KOPT-K1 (cell line): ENCODE measurements at regions not wholly inside any gene's neighbourhood (a gene's known extent, or its start where the extent isn't known, plus 50 kb on each side); places are given as distances from the start of the nearest gene placed in this dataset.
"Not testable (repeated sequence)": the region's sequence is repeated elsewhere in the genome, so short reads cannot be mapped to it uniquely, and the experiment has no call there.

Experiments
- H3K27ac ChIP-seq: fragments of 200-600 bp; sonication (generic); 2 replicates; pipeline ENCODE4 v1.5.1; 2016; ENCODE audit warnings: antibody characterized with exemption, mild to moderate bottlenecking, low read depth, low read length; ENCODE audit not compliant: poor library complexity, severe bottlenecking
- H3K36me3 ChIP-seq: fragments of 200-600 bp; sonication (generic); 2 replicates; pipeline ENCODE4 v1.5.1; 2017; ENCODE audit warnings: antibody characterized with exemption, mild to moderate bottlenecking, low read length, moderate library complexity; ENCODE audit not compliant: insufficient read depth
- H3K9me3 ChIP-seq: fragments of 200-600 bp; sonication (generic); 2 replicates; pipeline ENCODE4 v1.5.1; 2017; ENCODE audit warnings: antibody characterized with exemption, low read length, mild to moderate bottlenecking; ENCODE audit not compliant: insufficient read depth, poor library complexity, severe bottlenecking

DNA sequence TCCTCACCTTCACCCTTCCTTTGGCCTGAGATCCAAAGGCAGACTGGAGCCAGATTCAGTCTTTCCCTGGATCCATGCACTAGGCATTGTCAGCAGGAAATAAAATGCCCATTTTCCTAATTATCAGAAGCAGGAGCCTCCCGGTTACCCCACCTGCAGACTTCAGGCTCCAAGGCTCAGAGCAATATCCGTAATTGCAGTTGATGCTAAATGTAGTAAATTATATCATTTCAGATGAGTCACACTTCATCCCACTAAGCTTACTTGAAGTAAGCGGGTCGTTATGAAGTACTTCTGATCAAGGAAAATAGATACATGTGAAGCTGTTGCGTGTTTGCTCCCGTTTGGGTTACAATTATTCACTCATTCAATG is 110.7 kb upstream of the SFSWAP start:
- no peaks in the 10 kb centered on the region for H3K36me3 ChIP-seq
- no peak overlapping the region for H3K27ac ChIP-seq

DNA sequence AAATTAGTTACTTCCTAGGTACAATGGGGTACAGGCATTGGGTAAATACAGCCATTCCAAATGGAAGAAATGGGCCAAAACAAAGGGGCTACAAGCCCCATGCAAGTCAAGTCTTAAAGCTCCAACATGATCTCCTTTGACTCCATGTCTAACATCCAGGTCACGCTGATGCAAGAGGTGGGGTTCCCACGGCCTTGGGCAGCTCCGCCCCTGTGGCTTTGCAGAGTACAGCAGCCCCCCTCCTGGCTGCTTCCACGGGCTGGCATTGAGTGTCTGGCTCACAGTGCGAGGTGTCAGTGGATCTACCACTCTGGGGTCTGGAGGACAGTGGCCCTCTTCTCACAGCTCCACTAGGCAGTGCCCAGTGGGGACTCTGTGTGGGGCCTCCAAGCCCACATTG is 109.4 kb upstream of the SFSWAP start:
- not testable (repeated sequence) for H3K27ac ChIP-seq

More for the DNA sequence above, 110.7 kb upstream of the SFSWAP start:
- no peaks in the 10 kb centered on the region for H3K9me3 ChIP-seq

DNA sequence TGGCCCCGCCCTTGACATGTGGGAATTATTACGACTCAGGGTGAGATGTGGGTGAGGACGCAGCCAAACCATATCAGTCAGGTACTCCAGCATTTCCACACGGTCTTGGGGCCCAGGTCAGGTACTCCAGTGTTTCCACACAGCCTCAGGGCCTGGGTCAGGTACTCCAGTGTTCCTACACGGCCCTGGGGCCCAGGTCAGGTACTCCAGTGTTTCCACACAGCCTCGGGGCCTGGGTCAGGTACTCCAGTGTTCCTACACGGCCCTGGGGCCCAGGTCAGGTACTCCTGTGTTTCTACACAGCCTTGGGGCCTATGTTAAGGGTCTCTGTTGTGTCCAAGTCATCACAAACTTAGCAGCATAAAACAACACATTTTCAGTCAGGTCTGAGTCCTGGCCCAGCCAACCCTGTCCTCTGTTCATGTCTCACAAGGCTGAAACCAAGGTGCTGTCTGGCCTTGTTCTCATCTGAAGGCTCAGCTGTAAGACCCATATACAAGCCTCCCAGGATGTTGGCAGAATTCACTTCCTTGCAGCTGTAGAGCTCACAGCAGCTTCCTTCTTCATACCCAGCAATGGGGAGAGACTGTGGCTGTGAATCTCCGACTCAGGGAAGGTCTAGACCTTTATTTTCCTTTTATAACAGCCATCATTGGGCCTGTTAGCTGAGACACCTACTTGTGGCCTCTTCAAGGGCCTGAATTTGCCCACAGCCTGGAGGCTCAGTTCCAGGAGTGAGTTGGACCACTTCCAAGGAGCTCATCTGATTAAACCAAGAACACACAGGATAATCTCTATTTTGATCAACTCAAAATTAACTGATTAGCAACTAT is 107.6 kb upstream of the SFSWAP start:
- Histone ChIP-seq H3K9me3 (no peaks in the 10 kb centered on the region), H3K36me3 (no peaks in the 10 kb centered on the region), H3K27ac (no peak overlapping the region)

More for the DNA sequence above, 109.4 kb upstream of the SFSWAP start:
- not testable (repeated sequence) for H3K36me3 ChIP-seq, H3K9me3 ChIP-seq

DNA sequence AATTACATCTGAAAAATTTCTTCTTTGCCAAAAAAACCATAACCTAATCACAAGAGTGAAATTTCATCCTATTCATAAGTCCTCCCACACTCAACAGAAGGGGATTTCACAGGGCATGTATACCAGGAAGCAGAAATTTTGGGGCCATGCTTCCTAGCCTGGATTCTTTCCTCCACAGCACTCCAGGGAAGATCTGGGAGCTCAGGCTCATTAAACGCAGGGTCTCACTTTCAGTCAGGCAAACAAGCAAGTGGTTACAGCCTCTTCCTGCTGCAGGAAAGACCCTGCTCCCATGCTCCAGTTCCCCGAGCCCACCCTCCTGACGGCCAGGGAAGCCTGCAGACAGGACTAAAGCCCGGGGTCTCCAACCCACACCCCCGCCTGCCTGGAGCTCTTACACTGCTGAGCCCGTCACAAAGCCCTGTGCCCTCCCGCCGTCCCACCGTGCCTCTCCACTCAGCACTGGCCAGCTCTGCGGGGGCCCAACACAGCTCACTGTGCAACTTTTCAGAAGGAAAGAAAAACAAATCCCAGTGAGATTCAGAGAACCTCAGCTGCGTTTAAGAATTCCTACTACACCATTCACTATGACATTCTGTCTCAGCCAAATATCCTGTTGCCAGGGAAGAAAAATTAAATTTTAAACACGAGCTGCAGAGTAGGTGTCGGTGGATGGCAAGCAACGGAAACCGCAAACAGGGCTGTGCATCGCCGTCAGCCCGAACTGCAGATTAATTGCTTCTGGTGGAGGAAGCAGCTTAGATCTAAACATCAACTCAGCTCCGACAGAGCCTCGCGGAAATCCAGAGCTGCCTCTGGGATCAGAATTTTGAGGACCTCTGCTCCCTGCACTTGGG is 106.7 kb upstream of the SFSWAP start:
- Histone ChIP-seq H3K9me3 (no peaks in the 10 kb centered on the region), H3K27ac (no peak overlapping the region), H3K36me3 (no peaks in the 10 kb centered on the region)

DNA sequence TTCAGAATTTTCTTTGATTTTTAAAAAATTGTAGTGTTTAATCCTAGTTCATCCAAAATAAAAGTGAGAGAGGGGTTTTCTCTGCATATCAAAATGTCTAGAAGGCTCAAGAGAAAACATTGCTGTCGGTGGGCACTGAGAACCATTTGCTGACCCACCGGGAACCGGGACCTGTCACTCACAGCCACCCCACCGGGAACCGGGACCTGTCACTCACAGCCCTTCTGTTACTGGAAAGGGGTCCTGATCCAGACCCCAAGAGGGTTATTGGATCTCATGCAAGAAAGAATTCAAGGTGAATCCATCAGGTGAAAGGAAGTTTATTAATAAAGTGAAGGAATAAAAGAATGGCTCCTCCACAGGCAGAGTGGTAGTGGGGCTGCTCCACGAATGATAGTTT is 106.0 kb upstream of the SFSWAP start:
- Histone ChIP-seq H3K27ac (no peak overlapping the region), H3K36me3 (no peaks in the 10 kb centered on the region)

DNA sequence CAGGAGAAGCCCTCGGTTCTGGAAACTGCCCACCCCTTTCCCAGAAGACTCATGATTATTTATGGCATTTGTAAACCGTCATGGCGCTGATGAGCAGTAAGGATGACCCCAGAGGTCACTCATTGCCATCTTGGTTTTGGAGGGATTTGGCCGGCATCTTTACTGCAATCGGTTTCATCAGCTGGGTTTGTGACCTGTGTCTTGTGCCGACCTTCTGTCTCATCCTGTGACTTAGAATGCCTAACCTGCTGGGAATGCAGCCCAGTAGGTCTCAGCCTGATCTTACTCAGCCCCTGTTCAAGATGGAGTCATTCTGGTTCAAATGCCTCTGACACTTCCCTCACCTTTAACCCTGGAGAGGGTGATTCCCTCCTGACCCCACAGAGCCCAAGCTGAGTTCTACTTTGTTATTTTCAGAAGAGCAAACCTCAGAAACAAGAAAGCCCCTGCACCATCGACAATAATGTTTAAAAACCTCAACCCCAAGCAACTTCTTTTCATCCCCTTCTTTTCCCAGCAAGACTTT is 105.5 kb upstream of the SFSWAP start:
- Histone ChIP-seq H3K27ac (no peak overlapping the region), H3K36me3 (no peaks in the 10 kb centered on the region), H3K9me3 (no peaks in the 10 kb centered on the region)

More for the DNA sequence above, 106.0 kb upstream of the SFSWAP start:
- no peaks in the 10 kb centered on the region for H3K9me3 ChIP-seq

DNA sequence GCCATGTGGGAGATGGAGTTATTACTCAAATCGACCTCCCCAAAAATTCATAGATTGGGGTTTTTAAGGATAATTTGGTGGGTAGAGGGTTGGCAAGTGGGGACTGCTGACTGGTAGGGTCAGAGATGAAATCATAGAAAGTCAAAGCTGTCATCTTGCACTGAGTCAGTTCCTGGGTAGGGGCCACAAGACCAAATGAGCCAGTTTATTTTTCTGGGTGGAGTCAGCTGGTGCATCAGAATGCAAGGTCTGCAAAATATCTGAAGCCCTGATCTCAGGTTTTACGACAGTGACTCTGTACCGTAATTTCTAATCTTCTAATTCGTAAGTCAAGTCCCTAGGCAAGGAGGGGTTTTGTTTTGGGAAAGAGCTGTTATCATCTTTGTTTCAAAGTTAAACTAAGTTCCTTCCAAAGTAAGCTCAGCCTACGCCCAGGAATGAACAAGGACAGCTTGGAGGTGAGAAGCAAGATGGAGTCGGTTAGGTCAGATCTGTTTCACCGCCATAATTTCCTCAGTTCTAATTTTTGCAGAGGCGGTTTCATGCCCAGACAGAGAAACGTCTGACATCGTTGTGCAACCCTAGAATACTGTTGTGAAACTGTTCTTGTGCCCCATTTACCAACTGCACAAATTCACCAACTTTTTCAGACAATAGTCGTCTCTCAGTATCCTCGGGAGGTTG is 104.5 kb upstream of the SFSWAP start:
- H3K36me3 ChIP-seq: no peaks in the 10 kb centered on the region
- H3K27ac ChIP-seq: no peak overlapping the region
- no peaks in the 10 kb centered on the region for H3K9me3 ChIP-seq

DNA sequence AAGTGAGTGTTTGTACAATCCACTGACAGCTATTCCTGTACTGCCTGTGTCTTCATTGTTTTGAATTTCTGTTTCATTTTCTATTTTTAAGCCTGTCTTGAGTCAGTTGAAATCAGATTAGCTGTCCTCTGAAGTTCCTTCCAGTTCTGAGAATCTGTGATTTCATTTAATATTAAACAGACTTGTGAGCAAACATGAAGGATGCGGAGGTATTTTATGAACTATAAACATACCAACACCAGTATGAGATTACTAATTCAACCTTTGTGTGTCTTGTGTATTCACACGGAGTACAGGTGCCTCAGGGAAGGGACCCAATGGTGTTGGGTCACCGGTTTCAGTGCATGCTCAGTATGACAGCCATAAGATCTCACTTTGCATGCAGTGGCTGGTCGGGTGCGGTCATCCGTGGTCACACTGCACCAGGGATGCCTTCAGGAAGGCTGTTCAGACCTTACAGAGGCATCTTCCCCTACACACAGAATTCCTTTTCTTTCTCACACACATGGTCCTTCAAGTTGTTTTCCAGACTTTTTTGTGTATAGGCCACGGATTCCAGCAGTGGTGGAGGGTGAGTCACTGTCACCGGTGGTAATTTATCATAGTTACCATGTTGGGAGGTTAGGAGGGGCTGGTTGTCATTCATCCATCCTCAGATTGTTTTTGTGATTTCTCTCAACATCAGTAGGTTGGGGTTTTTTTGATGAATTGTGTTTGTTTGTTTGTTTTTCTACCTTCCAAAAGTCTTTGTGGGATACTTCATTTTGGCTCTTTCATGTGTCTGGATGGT is 103.0 kb upstream of the SFSWAP start:
- Histone ChIP-seq H3K9me3 (no peaks in the 10 kb centered on the region), H3K36me3 (no peaks in the 10 kb centered on the region), H3K27ac (no peak overlapping the region)

DNA sequence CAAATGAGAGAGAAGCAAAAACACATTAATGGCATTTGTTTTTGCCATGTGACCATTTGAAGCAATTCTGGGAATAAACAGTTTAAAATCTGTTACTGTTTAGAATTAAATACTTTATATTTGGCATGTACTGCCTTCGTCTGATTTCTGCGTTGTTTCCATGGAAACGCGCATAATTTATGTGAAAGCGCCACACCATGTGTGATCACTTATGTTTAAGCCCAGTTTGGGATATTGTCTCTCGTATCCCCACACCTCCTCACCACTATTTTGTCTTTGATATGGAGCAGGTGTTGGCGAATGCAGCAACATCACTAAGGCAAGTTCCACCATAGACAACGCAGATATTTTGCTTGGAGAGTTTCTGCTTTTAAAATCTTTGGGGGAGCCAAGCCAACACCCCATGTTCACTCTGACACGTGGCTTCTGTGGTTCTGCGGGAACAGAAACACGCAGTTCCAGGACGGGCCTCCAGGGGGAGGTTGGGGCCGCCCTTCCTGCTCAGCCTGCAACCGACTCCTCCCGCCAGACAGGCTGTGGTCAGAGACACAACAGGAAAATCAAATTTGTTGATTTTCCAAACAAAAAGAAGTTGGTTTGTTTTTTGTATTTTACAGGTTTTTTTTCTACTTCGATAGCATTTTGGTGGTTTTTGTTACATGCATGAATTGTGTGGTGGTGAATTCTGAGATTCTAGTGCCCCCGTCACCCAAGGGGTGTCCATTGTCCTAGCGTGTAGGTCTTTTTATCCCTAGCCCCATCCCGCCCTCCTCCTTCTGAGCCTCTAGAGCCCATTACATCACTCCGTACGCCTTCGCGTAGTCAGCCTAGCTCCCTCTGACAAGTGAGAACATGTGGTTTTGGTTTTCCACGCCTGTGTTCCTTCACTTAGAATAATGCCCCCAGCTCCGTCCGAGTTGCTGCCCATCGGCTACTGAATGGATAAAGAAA is 101.9 kb upstream of the SFSWAP start:
- Histone ChIP-seq H3K27ac (no peak overlapping the region), H3K9me3 (no peaks in the 10 kb centered on the region), H3K36me3 (no peaks in the 10 kb centered on the region)

DNA sequence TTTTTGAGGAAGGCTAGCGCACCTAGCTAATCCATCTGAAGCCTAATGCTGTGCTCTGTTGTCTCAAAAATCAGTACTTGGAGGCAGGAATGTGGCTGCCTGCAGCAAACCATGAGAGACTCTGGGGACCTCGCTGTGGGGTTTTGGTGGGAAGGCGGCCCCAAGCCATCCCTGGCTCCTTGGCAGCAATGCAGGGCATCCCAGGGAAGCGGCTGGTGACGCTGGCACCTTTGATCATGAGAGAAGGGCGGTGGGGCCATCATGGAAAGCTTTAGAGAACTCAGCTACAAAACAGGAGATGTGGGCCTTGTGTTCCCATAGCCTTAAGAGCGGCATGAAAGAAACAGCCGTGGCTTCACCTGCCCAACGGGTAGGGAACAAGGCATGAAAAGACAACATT is 101.1 kb upstream of the SFSWAP start:
- H3K9me3 ChIP-seq: no peaks in the 10 kb centered on the region
- H3K27ac ChIP-seq: no peak overlapping the region
- H3K36me3 ChIP-seq: no peaks in the 10 kb centered on the region

DNA sequence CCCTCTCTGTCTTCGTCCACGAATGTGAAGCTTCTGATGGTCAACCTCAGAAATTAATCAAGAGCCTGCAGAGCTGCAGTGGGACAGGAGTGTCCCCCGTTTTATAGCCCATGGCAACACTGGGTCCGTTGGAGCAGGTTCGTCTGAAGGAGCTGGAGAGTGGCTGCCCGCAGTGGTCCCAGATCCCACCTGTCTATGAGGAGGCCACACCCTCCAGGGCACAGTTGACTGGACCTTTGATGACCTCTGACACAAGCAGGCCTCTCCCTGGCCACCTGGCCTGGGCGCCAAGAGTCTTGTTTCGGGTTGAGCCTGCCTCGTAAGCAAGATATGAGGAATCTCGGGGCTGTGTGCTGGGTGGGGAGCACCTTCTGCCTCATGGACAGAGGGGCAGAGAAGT is 100.7 kb upstream of the SFSWAP start:
- H3K36me3 ChIP-seq: no peaks in the 10 kb centered on the region
- no peak overlapping the region for H3K27ac ChIP-seq
- no peaks in the 10 kb centered on the region for H3K9me3 ChIP-seq

DNA sequence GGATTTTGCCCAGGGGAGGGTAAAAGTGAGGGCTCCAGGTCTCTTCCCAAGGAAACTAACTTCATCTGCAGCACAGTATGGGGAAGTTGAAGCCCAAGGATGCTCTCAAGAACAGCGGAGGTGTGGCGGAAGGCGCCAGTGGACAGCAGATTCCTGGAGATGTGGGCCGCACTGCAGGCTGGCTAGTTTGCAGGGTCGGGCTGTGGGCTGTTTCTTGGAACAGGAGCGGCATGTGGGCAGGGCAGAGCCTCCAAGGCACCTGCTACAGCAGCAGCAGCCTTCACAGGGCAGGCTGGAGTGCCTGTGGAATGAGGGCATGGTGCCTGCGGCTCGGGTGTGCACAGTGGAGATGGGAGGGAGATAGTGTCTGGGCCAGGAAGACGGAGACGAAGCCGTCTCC is 100.0 kb upstream of the SFSWAP start:
- H3K9me3 ChIP-seq: no peaks in the 10 kb centered on the region
- H3K36me3 ChIP-seq: no peaks in the 10 kb centered on the region
- H3K27ac ChIP-seq: no peak overlapping the region

DNA sequence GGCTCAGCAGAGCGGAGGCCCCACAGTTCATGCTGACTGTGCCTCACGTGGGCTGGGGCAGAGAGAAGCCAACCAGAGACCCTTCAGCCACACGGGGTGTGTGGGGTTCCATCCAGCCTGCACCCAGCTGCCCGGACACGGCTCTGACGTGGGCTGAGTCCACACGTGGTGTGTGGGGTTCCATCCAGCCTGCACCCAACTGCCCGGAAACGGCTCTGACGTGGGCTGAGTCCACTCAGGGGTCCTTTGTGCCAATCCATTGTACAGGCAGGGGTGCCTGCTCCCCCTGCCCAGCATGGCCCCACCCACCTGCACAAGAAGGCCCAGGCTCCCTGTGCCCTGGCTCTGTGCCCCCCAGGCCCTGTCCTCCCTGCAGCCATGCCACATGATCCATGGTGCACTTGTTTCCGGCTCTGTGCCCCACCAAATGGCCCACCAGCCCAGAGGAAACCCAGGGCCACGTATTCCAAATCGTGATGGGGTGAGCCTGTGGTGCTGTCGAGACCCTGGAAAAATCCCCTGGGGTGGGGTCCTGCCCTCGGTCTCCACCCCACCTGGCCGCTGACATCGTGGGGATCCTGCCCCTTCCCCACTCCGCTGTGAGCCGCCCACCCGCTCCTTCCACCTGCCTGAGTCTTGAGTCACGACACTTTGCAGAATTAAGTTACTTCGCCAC is 99.3 kb upstream of the SFSWAP start:
- H3K36me3 ChIP-seq: no peaks in the 10 kb centered on the region
- no peak overlapping the region for H3K27ac ChIP-seq
- no peaks in the 10 kb centered on the region for H3K9me3 ChIP-seq
